Testis (tissue), 2 donors: ENCODE measurements at regions not wholly inside any gene's neighbourhood (a gene's known extent, or its start where the extent isn't known, plus 50 kb on each side); places are given as distances from the start of the nearest gene placed in this dataset.

Experiments
- DNase-seq: peaks from one replicate; pipeline ENCODE4 v3.0.0-alpha.2; 2019
- H3K27ac ChIP-seq, 2 donors: fragments of 200-600 bp; sonication (generic); one replicate each; pipeline ENCODE4 v1.5.1; 2019
- H3K27me3 ChIP-seq: fragments of 200-600 bp; sonication (generic); one replicate; pipeline ENCODE4 v1.5.1; 2019
- H3K36me3 ChIP-seq: fragments of 200-600 bp; sonication (generic); one replicate; pipeline ENCODE4 v1.5.1; 2017; ENCODE audit warnings: low read depth; ENCODE audit errors: missing control alignments
- H3K4me1 ChIP-seq: fragments of 200-600 bp; sonication (generic); one replicate; pipeline ENCODE4 v1.5.1; 2019
- H3K4me3 ChIP-seq, 2 donors: fragments of 200-600 bp; sonication (generic); one replicate each; pipeline ENCODE4 v1.5.1; 2017 to 2019
- H3K9me3 ChIP-seq: fragments of 200-600 bp; sonication (generic); one replicate; pipeline ENCODE4 v1.5.1; 2017
- POLR2A ChIP-seq: fragments of 450-650 bp; IDR thresholded peaks from one replicate; pipeline ENCODE4 v1.6.1; 2017; ENCODE audit warnings: antibody characterized with exemption, mild to moderate bottlenecking, moderate library complexity
- WGBS, 2 donors: methylation state at CpG; one replicate each; pipeline ENCODE4 v1.1.5; 2018; 5-methylcytosine and 5-hydroxymethylcytosine counted together
- intact Hi-C: fragments of 100-400 bp; cut with DNase I; formaldehyde crosslinking; loops from one replicate; pipeline ENCODE4 v1.15.1; 2023; ENCODE audit warnings: low total_unique reads
- TF ChIP-seq, protein P1 (sequence below), 3 experiments: fragments of 450-650 bp in 2 of 3; fragments of 200-600 bp in 1 of 3; sonication (generic) in 1 of 3; IDR thresholded peaks; one replicate each; pipeline ENCODE4 v1.5.1; 2016 to 2019; ENCODE audit warnings: antibody characterized with exemption in 3 of 3, mild to moderate bottlenecking in 2 of 3, moderate library complexity in 1 of 3

DNA sequence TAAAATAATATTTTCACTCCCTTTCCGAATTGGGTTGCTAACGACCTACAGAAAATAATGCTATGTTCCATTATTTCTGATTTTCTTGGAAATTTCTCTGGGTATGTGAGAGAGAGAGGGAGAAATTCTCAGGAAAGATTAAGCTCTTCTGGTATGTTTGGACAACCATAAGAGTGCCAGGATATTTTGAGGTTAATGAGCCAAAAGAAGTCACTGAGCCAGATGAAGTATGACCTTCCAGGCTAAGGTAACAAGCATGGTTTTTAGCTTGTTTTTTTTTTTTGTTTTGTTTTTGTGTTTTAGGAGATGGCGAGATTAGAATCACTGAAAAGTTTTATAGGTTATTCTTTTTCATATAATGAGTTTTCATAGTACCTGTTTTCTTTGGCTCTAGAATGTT is 171.0 kb upstream of the FOXP2 start:
- 66 to 76% methylated on average over 3 of the region's 3 CpGs for WGBS, 2 donors
- intact Hi-C loops = no loop called here
- no peaks in the 10 kb centered on the region for H3K9me3 ChIP-seq

DNA sequence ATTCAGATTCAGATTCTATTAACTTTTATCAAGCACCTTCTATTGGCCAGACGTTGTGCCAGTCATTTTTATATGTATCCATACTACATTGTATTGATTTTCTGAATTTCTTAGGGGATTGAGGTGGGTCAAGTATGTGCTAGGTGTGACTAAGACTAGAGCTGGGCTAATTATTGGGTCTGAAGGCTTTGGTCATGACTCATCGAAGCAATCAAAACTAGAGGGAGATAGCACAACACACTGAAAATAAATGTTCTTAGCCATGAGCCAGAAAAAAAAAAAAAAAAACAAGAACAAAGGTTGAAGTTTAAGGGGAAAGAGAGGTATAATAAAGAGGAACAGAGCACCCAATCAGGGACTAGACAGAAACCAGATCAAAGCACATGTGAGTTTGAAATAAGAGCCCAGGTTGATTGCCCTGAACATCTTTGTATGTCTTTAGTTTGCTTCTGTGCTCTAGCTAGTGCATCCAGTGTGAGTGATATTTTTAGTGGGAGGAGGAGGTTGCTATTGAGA is 171.6 kb upstream of the FOXP2 start:
- DNase-seq = no peak
- Histone ChIP-seq H3K36me3 (no peaks in the 10 kb centered on the region), H3K27ac (no peak overlapping the region), H3K4me1 (no peaks in the 10 kb centered on the region), H3K9me3 (no peaks in the 10 kb centered on the region), H3K4me3 (no peak overlapping the region), H3K27me3 (no peaks in the 10 kb centered on the region)
- intact Hi-C loops = no loop called here
- 80 to 89% methylated on average over 2 of the region's 2 CpGs for WGBS, 2 donors
- TF ChIP-seq, protein P1, sequence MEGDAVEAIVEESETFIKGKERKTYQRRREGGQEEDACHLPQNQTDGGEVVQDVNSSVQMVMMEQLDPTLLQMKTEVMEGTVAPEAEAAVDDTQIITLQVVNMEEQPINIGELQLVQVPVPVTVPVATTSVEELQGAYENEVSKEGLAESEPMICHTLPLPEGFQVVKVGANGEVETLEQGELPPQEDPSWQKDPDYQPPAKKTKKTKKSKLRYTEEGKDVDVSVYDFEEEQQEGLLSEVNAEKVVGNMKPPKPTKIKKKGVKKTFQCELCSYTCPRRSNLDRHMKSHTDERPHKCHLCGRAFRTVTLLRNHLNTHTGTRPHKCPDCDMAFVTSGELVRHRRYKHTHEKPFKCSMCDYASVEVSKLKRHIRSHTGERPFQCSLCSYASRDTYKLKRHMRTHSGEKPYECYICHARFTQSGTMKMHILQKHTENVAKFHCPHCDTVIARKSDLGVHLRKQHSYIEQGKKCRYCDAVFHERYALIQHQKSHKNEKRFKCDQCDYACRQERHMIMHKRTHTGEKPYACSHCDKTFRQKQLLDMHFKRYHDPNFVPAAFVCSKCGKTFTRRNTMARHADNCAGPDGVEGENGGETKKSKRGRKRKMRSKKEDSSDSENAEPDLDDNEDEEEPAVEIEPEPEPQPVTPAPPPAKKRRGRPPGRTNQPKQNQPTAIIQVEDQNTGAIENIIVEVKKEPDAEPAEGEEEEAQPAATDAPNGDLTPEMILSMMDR (IDR thresholded peaks at IDR 0.05) = no peak
- TF ChIP-seq POLR2A = no peak

More for the DNA sequence above, 171.0 kb upstream of the FOXP2 start:
- H3K27ac ChIP-seq = no peak overlapping the region
- H3K36me3 ChIP-seq = no peaks in the 10 kb centered on the region
- no peaks in the 10 kb centered on the region for H3K4me1 ChIP-seq
- TF ChIP-seq POLR2A = no peak
- TF ChIP-seq, protein P1 (IDR thresholded peaks at IDR 0.05) = no peak
- no peak overlapping the region for H3K4me3 ChIP-seq
- no peak for DNase-seq
- H3K27me3 ChIP-seq = no peaks in the 10 kb centered on the region

DNA sequence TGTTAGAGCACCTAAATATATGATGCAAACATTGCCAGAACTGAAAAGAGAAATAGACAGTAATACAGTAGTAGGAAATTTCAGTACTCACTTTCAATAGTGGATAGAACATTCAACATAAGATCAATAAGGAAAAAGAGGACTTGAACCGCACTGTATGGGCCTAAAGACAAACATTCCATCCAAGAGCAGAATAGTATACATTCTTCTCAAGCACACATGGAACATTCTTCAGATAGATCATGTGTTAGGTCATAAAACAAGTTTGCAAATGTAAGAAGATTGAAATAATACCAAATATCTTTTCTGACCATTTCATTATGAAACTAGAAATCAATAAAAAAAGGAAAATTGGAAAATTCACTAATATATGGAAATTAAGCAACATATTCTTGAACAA is 185.4 kb upstream of the FOXP2 start:
- no peak overlapping the region for H3K4me3 ChIP-seq

DNA sequence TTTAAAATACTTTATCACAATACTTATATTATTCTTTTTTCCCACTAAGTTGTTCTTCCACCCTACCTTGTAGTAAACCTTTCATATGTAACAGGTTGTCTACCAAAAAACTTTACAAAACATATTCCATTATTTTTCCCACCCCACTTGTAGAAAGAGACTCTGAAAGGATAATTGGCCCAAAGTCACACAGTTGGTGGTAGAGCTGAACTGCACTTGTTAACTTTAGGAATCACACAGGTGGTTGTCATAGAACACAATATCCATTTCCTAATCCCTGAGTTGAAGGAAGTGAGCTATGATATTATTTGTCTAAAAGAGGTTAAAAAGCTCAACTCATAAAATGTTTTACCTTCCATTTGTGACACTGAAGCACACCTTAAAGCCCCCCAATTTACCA is 188.8 kb upstream of the FOXP2 start:
- DNase-seq = no peak
- no peaks in the 10 kb centered on the region for H3K36me3 ChIP-seq
- no peak for TF ChIP-seq POLR2A
- TF ChIP-seq, protein P1 (IDR thresholded peaks at IDR 0.05) = no peak
- H3K4me3 ChIP-seq = no peak overlapping the region
- H3K4me1 ChIP-seq = no peaks in the 10 kb centered on the region
- H3K9me3 ChIP-seq = no peaks in the 10 kb centered on the region
- H3K27me3 ChIP-seq = no peaks in the 10 kb centered on the region
- intact Hi-C loops = no loop called here
- no peak overlapping the region for H3K27ac ChIP-seq

More for the DNA sequence above, 185.4 kb upstream of the FOXP2 start:
- no peaks in the 10 kb centered on the region for H3K9me3 ChIP-seq
- DNase-seq = no peak
- no peaks in the 10 kb centered on the region for H3K4me1 ChIP-seq
- no peaks in the 10 kb centered on the region for H3K27me3 ChIP-seq
- H3K36me3 ChIP-seq = no peaks in the 10 kb centered on the region
- intact Hi-C loops = no loop called here
- H3K27ac ChIP-seq = no peak overlapping the region
- no peak for TF ChIP-seq POLR2A
- TF ChIP-seq, protein P1 (IDR thresholded peaks at IDR 0.05) = no peak
- 90 to 91% methylated on average over 1 of the region's 1 CpG for WGBS, 2 donors

DNA sequence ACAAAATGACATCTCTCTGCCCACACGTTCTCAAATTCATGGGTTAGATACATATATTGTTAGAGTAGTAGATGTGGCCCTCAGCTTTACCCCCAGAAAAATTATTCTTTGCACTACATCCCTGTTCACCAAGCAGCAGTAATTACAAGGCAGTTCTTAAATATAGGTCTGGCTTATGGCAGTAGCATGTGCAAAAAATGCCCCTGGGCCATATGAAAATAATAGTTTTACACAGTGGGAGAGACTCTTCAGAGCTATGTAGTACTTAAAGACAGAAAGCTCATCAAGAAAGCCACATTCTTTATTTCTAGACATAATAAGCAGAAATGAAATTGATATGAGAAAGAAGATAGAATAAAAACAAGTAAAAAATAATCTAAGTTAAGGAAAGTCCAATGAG is 196.3 kb upstream of the FOXP2 start:
- H3K27ac ChIP-seq = no peak overlapping the region
- H3K27me3 ChIP-seq = no peaks in the 10 kb centered on the region
- no peak for DNase-seq
- H3K4me3 ChIP-seq = no peak overlapping the region
- intact Hi-C loops = no loop called here
- no peak for TF ChIP-seq POLR2A
- TF ChIP-seq, protein P1 (IDR thresholded peaks at IDR 0.05) = no peak
- H3K4me1 ChIP-seq = no peaks in the 10 kb centered on the region
- H3K36me3 ChIP-seq = no peaks in the 10 kb centered on the region
- WGBS, 2 donors = 29 to 43% methylated on average over 1 of the region's 1 CpG
- no peaks in the 10 kb centered on the region for H3K9me3 ChIP-seq
